ENCODE measurements at regions not wholly inside any gene's neighbourhood (a gene's known extent, or its start where the extent isn't known, plus 50 kb on each side); places are given as distances from the start of the nearest gene placed in this dataset.

DNA sequence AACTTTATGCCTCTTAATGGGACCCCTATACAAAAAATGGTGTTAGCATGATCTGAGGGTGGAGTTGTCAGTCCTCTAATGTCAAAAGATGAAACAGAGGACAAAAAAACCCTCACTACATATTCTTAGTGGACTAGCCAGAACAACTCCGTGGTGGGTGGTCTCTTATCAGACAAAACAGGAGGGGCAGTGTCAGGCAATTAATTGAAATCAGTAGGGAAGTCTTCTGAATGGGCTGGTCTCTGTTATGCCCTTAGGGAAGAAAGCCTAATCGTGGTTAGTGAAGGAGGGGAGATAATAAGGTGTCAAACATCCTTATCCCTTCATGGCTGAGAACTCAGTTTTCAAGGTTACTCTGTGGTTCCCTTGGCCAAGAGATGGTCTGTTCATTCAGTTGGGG, 909.4 kb downstream of the GRID1 start:
- Histone ChIP-seq H3K4me1 (ENCODE audit: control insufficient read depth in 1 of 2, insufficient read depth in 2 of 2, low read length in 2 of 2) (no peaks in the 10 kb centered on the region), H3K27me3 (ENCODE audit: control insufficient read depth in 2 of 2, insufficient read depth in 2 of 2, low read length in 2 of 2) (no peaks in the 10 kb centered on the region), H3K4me2 (replicated peaks; ENCODE audit: extremely low read depth, low read length, poor library complexity, severe bottlenecking) (no peak overlapping the region), H3K9ac (ENCODE audit: insufficient read depth, low read length, poor library complexity, severe bottlenecking) (no peak overlapping the region), H3K79me2 (ENCODE audit: insufficient read depth, low read length) (no peaks in the 10 kb centered on the region), H2AFZ (ENCODE audit: insufficient read depth, low read depth, low read length, poor library complexity, severe bottlenecking) (no peak overlapping the region), H4K20me1 (ENCODE audit: insufficient read depth, low read length) (no peaks in the 10 kb centered on the region), H3K36me3 (replicated peaks in 1 of 2; ENCODE audit: control insufficient read depth in 1 of 2, insufficient read depth in 2 of 2, low read length in 2 of 2) (no peaks in the 10 kb centered on the region), H3K9me3 (replicated peaks in 1 of 2; ENCODE audit: control insufficient read depth in 1 of 2, insufficient read depth in 1 of 2, low read length in 2 of 2) (peaks cover 0 to 3% of the 10 kb centered on the region in 2 donors), H3K27ac (ENCODE audit: low read depth in 1 of 2, low read length in 2 of 2) (no peak overlapping the region), H3K4me3 (replicated peaks in 1 of 3; ENCODE audit: low read depth in 2 of 3, low read length in 3 of 3) (no peak overlapping the region)
- Mint-ChIP-seq H3K4me3 (no peak overlapping the region), H3K27me3 (ENCODE audit: low read depth in 3 of 3) (no peaks in the 10 kb centered on the region), H3K4me1 (no peaks in the 10 kb centered on the region), H3K27ac (no peak overlapping the region), H3K36me3 (no peaks in the 10 kb centered on the region), H3K9me3 (peaks cover 0 to 5% (median 2%) of the 10 kb centered on the region in 7 donors)
- intact Hi-C loops (cut with micrococcal nuclease) = no loop called here
- 50% methylated on average over 1 of the region's 2 CpGs for WGBS (ENCODE audit: insufficient coverage)
- no peak for DNase-seq
- TF ChIP-seq, protein P1, sequence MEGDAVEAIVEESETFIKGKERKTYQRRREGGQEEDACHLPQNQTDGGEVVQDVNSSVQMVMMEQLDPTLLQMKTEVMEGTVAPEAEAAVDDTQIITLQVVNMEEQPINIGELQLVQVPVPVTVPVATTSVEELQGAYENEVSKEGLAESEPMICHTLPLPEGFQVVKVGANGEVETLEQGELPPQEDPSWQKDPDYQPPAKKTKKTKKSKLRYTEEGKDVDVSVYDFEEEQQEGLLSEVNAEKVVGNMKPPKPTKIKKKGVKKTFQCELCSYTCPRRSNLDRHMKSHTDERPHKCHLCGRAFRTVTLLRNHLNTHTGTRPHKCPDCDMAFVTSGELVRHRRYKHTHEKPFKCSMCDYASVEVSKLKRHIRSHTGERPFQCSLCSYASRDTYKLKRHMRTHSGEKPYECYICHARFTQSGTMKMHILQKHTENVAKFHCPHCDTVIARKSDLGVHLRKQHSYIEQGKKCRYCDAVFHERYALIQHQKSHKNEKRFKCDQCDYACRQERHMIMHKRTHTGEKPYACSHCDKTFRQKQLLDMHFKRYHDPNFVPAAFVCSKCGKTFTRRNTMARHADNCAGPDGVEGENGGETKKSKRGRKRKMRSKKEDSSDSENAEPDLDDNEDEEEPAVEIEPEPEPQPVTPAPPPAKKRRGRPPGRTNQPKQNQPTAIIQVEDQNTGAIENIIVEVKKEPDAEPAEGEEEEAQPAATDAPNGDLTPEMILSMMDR (IDR thresholded peaks at IDR 0.05) = no peak

DNA sequence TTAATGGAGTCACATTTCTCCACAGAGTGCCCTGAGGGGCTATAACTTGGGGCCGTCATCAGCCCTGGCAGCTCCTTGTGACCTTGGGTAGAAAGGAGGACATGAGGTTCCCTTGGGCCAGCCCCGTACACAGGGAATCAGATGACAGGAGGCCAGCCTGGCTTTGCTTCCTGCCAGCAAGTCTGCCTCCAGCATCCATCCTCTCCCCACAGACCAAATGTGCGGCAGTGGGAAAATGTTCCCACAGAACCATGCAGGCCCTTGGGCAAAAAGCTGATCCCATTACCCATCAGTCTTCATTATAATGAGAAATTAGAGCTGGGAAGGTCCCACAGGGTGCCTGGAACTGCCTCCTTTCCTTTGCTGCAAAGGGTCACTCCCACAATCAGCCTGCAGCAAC, 908.3 kb downstream of the GRID1 start:
- Histone ChIP-seq H3K36me3 (replicated peaks in 1 of 2; ENCODE audit: control insufficient read depth in 1 of 2, insufficient read depth in 2 of 2, low read length in 2 of 2) (no peaks in the 10 kb centered on the region), H2AFZ (ENCODE audit: insufficient read depth, low read depth, low read length, poor library complexity, severe bottlenecking) (no peak overlapping the region), H3K9me3 (replicated peaks in 1 of 2; ENCODE audit: control insufficient read depth in 1 of 2, insufficient read depth in 1 of 2, low read length in 2 of 2) (peaks cover 0 to 3% of the 10 kb centered on the region in 2 donors), H3K4me1 (ENCODE audit: control insufficient read depth in 1 of 2, insufficient read depth in 2 of 2, low read length in 2 of 2) (no peaks in the 10 kb centered on the region), H3K27me3 (ENCODE audit: control insufficient read depth in 2 of 2, insufficient read depth in 2 of 2, low read length in 2 of 2) (no peaks in the 10 kb centered on the region), H3K4me2 (replicated peaks; ENCODE audit: extremely low read depth, low read length, poor library complexity, severe bottlenecking) (no peak overlapping the region), H3K9ac (ENCODE audit: insufficient read depth, low read length, poor library complexity, severe bottlenecking) (no peak overlapping the region), H3K27ac (ENCODE audit: low read depth in 1 of 2, low read length in 2 of 2) (no peak overlapping the region), H4K20me1 (ENCODE audit: insufficient read depth, low read length) (no peaks in the 10 kb centered on the region), H3K4me3 (replicated peaks in 1 of 3; ENCODE audit: low read depth in 2 of 3, low read length in 3 of 3) (no peak overlapping the region), H3K79me2 (ENCODE audit: insufficient read depth, low read length) (no peaks in the 10 kb centered on the region)
- Mint-ChIP-seq H3K9me3 (peaks cover 0 to 5% (median 4%) of the 10 kb centered on the region in 7 donors), H3K27ac (no peak overlapping the region), H3K27me3 (ENCODE audit: low read depth in 3 of 3) (no peaks in the 10 kb centered on the region), H3K4me3 (no peak overlapping the region), H3K4me1 (no peaks in the 10 kb centered on the region), H3K36me3 (no peaks in the 10 kb centered on the region)
- DNase-seq = no peak
- 93% methylated on average over 2 of the region's 3 CpGs for WGBS (ENCODE audit: insufficient coverage)
- TF ChIP-seq, protein P1 (IDR thresholded peaks at IDR 0.05) = no peak
- intact Hi-C loops (cut with micrococcal nuclease) = no loop called here
